PFSK-1 (cell line): ENCODE measurements at regions not wholly inside any gene's neighbourhood (a gene's known extent, or its start where the extent isn't known, plus 50 kb on each side); places are given as distances from the start of the nearest gene placed in this dataset.

Experiments
- FOXP2 ChIP-seq: optimal IDR thresholded peaks from 2 replicates; pipeline ENCODE3; 2011; ENCODE audit warnings: borderline replicate concordance, control low read depth, inconsistent platforms; ENCODE audit not compliant: insufficient read depth; ENCODE audit errors: extremely low read length, extremely low read depth
- REST ChIP-seq, 2 experiments: IDR thresholded peaks; 2 replicates each; pipeline versions ENCODE4 v1.6.1 to v1.8.0; 2011 to 2012; ENCODE audit warnings: low read depth in 2 of 2, low read length in 2 of 2, control low read depth in 1 of 2, inconsistent platforms in 1 of 2, mild to moderate bottlenecking in 1 of 2, moderate library complexity in 1 of 2; ENCODE audit not compliant: insufficient read depth in 1 of 2
- TAF1 ChIP-seq: IDR thresholded peaks from 2 replicates; pipeline ENCODE4 v1.6.1; 2012; ENCODE audit warnings: low read length, control low read depth, borderline replicate concordance; ENCODE audit not compliant: insufficient read depth

GRCh38 chr1:188762166-188762743 lies 1715.4 kb downstream of the BRINP3 start:
- TF ChIP-seq TAF1 = no peak
- no peak for TF ChIP-seq REST (IDR thresholded peaks at IDR 0.05; ENCODE audit: insufficient read depth in 1 of 2, low read depth in 2 of 2, low read length in 2 of 2)
- TF ChIP-seq FOXP2 = no peak
